Right cardiac atrium (tissue), 5 donors: ENCODE measurements at regions not wholly inside any gene's neighbourhood (a gene's known extent, or its start where the extent isn't known, plus 50 kb on each side); places are given as distances from the start of the nearest gene placed in this dataset.

Experiments
- ATAC-seq, 2 donors: fragments of 200-7000 bp; cut with Tn5 transposase; one replicate each; pipeline versions ENCODE4 v1.8.0 to v1.9.1; 2020; ENCODE audit warnings: moderate library complexity in 2 of 2, mild to moderate bottlenecking in 1 of 2
- DNase-seq, 3 donors: peaks; one replicate each; pipeline ENCODE4 v3.0.0-alpha.2; 2020
- H3K27ac ChIP-seq: one replicate; pipeline ENCODE4 v1.5.1; 2013; ENCODE audit warnings: mild to moderate bottlenecking, low read length, control low read depth, moderate library complexity
- H3K27me3 ChIP-seq: one replicate; pipeline ENCODE4 v1.6.1; 2013; ENCODE audit not compliant: control insufficient read depth, insufficient read depth
- H3K4me1 ChIP-seq: one replicate; pipeline ENCODE4 v1.6.1; 2013; ENCODE audit warnings: low read length; ENCODE audit not compliant: control insufficient read depth, insufficient read depth
- H3K4me3 ChIP-seq: one replicate; pipeline ENCODE4 v1.5.1; 2013; ENCODE audit warnings: low read length, control low read depth
- H3K9me3 ChIP-seq: one replicate; pipeline ENCODE4 v1.6.1; 2013; ENCODE audit warnings: low read length; ENCODE audit not compliant: control insufficient read depth
- WGBS: extraction: QIAGEN DNeasy Blood & Tissue Kit; methylation state at CpG from one replicate; pipeline ENCODE4 v1.1.7; 2013; 5-methylcytosine and 5-hydroxymethylcytosine counted together
- intact Hi-C, 4 donors: fragments of 100-400 bp; cut with DNase I; formaldehyde crosslinking; loops; one replicate each; pipeline versions ENCODE4 v1.11.0 to v1.14.0; 2022 to 2023
- donor health status: healthy with polysubstance abuse.
- donor health status: DM: no; HTN: yes; CAD: no.
- donor health status: DM: no; HTN: no; CAD: no.
- donor health status: DM: no; HTN: yes; CAD: no; lungs with severe emphysema.
- donor health status: DM: yes; HTN: yes; CAD: no.

DNA sequence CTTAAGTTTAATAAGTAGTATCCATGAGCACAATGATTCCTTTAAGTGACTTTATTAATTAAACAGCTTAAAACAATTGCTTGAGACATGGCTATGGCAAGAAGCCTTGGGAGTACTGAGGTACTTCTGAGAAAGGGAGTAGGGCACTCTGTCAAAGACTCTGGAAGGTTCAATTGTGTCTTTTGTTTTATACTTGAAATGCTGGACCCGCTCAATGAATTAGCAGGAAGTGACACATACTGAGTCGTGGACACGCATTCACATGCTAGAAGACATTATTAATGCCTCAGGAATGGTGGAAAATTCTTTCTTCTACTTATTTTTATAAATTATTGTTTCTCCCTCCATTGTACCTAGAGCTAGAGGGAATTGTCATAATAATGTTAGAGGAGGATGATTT is 347.3 kb upstream of the ZNF608 start:
- H3K27ac ChIP-seq, result no peak overlapping the region
- no peak overlapping the region for H3K4me3 ChIP-seq
- WGBS, result 58% methylated on average over 3 of the region's 3 CpGs
- H3K4me1 ChIP-seq, result no peaks in the 10 kb centered on the region
- ATAC-seq, result no peak
- no peaks in the 10 kb centered on the region for H3K27me3 ChIP-seq
- no peak for DNase-seq
- intact Hi-C loops, result no loop called here
- no peaks in the 10 kb centered on the region for H3K9me3 ChIP-seq

GRCh38 chr5:125100342-125100741 is 353.9 kb upstream of the ZNF608 start:
- 93% methylated on average over 1 of the region's 1 CpG for WGBS
- no peaks in the 10 kb centered on the region for H3K27me3 ChIP-seq
- H3K4me3 ChIP-seq, result no peak overlapping the region
- no peak overlapping the region for H3K27ac ChIP-seq
- no peaks in the 10 kb centered on the region for H3K4me1 ChIP-seq
- no peak for DNase-seq
- H3K9me3 ChIP-seq, result no peaks in the 10 kb centered on the region
- intact Hi-C loops, result no loop called here
- ATAC-seq, result no peak

GRCh38 chr5:125100951-125101350 is 354.5 kb upstream of the ZNF608 start:
- 68% methylated on average over 4 of the region's 4 CpGs for WGBS
- intact Hi-C loops, result no loop called here

GRCh38 chr5:125103459-125103858 is 357.0 kb upstream of the ZNF608 start:
- WGBS, result 81% methylated on average over 1 of the region's 1 CpG
- DNase-seq (no peak), ATAC-seq (no peak)
- Histone ChIP-seq H3K4me3 (no peak overlapping the region), H3K27ac (no peak overlapping the region), H3K9me3 (no peaks in the 10 kb centered on the region), H3K27me3 (no peaks in the 10 kb centered on the region), H3K4me1 (no peaks in the 10 kb centered on the region)
- intact Hi-C loops, result no loop called here

More at GRCh38 chr5:125100951-125101350, 354.5 kb upstream of the ZNF608 start:
- no peaks in the 10 kb centered on the region for H3K27me3 ChIP-seq
- DNase-seq (no peak), ATAC-seq (no peak)
- H3K9me3 ChIP-seq, result no peaks in the 10 kb centered on the region
- no peak overlapping the region for H3K4me3 ChIP-seq
- H3K27ac ChIP-seq, result no peak overlapping the region
- H3K4me1 ChIP-seq, result no peaks in the 10 kb centered on the region

GRCh38 chr5:125106271-125106670 is 359.8 kb upstream of the ZNF608 start:
- H3K27ac ChIP-seq, result no peak overlapping the region
- H3K4me1 ChIP-seq, result no peaks in the 10 kb centered on the region
- DNase-seq (no peak), ATAC-seq (no peak)
- H3K9me3 ChIP-seq, result no peaks in the 10 kb centered on the region
- no peak overlapping the region for H3K4me3 ChIP-seq
- WGBS, result 75% methylated on average over 1 of the region's 1 CpG
- H3K27me3 ChIP-seq, result no peaks in the 10 kb centered on the region
- intact Hi-C loops, result no loop called here

- no peaks in the 10 kb centered on the region for H3K27me3 ChIP-seq
- DNase-seq (no peak), ATAC-seq (no peak)
- no peak overlapping the region for H3K27ac ChIP-seq
- intact Hi-C loops, result no loop called here
- H3K4me3 ChIP-seq, result no peak overlapping the region
- no peaks in the 10 kb centered on the region for H3K9me3 ChIP-seq
- no peaks in the 10 kb centered on the region for H3K4me1 ChIP-seq
These were observed 360.4 kb upstream of the ZNF608 start for GRCh38 chr5:125106881-125107280.

DNA sequence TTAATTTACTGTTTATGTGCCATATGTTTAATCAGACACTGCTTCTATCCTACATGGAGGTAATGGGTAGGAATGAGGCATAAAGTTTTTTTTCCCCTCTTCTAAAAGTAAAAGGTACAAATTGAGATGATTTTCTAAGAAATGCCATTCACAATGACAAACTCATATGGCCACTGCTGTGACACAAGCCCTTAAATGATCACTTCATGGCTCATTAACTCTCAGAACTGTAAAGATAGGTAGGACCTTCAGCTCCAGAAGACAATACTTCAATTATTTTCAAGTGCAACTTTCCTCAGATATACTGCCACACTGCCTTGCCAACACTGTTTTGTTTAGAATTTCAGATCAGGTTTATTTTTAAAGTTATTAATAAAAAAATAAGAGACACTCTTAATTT is 362.9 kb upstream of the ZNF608 start:
- H3K27ac ChIP-seq, result no peak overlapping the region
- H3K4me1 ChIP-seq, result no peaks in the 10 kb centered on the region
- no peak overlapping the region for H3K4me3 ChIP-seq
- ATAC-seq, result no peak
- H3K27me3 ChIP-seq, result no peaks in the 10 kb centered on the region
- no peaks in the 10 kb centered on the region for H3K9me3 ChIP-seq
- DNase-seq, result no peak
- intact Hi-C loops, result no loop called here

GRCh38 chr5:125109816-125110215 is 363.4 kb upstream of the ZNF608 start:
- WGBS, result 57% methylated on average over 1 of the region's 1 CpG
- no peak for ATAC-seq

DNA sequence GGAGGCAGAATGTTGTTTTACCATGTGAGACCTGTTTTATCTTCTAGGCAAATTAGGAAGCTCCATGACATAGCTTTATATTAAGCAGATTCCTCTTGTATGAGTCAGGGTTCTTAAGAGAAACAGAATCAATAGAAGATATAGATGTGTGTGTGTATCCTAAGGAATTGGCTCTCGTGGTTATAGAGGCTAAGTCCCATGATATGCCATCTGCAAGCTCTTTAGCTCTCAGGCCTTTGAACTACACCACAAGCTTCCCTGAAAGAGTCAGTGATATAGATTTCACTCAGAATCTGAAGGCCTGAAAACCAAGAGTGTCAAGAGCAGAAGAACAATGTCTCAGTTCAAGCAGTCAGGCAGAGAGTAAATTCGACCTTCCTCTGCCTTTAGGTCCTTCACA is 365.8 kb upstream of the ZNF608 start:
- H3K4me3 ChIP-seq, result no peak overlapping the region
- 90% methylated on average over 2 of the region's 2 CpGs for WGBS
- no peaks in the 10 kb centered on the region for H3K9me3 ChIP-seq
- ATAC-seq (no peak), DNase-seq (no peak)
- H3K27ac ChIP-seq, result no peak overlapping the region
- no peaks in the 10 kb centered on the region for H3K4me1 ChIP-seq
- H3K27me3 ChIP-seq, result no peaks in the 10 kb centered on the region
- intact Hi-C loops, result no loop called here

More at GRCh38 chr5:125109816-125110215, 363.4 kb upstream of the ZNF608 start:
- DNase-seq, result peak in 1 of 3 donors; percentile 13
- intact Hi-C loops, result no loop called here
- Histone ChIP-seq H3K4me1 (no peaks in the 10 kb centered on the region), H3K27me3 (no peaks in the 10 kb centered on the region), H3K27ac (no peak overlapping the region), H3K9me3 (no peaks in the 10 kb centered on the region), H3K4me3 (no peak overlapping the region)

GRCh38 chr5:125113328-125113727 is 366.9 kb upstream of the ZNF608 start:
- intact Hi-C loops, result no loop called here
- 81% methylated on average over 2 of the region's 2 CpGs for WGBS
- ATAC-seq, result no peak

DNA sequence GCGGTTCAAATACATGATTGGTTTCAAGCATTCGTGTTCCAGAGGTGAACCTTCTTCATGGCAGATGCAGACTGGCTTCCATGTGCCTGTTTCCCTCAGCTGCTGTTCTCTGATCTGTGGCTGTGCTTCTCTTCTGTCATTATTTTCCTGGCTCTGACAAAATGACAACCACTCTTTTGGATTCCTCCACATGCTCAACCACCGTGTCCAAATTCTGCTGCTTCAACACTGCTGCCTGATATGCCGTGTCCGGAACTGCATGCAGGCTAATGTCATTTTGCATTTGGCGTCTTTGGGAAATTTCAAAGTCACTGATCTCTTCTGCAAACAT is 368.7 kb upstream of the ZNF608 start:
- no peaks in the 10 kb centered on the region for H3K27me3 ChIP-seq
- intact Hi-C loops, result no loop called here
- no peaks in the 10 kb centered on the region for H3K4me1 ChIP-seq
- no peak overlapping the region for H3K27ac ChIP-seq
- H3K9me3 ChIP-seq, result no peaks in the 10 kb centered on the region
- H3K4me3 ChIP-seq, result no peak overlapping the region
- DNase-seq (no peak), ATAC-seq (no peak)
- 83% methylated on average over 6 of the region's 6 CpGs for WGBS

More at GRCh38 chr5:125113328-125113727, 366.9 kb upstream of the ZNF608 start:
- DNase-seq, result no peak
- Histone ChIP-seq H3K27me3 (no peaks in the 10 kb centered on the region), H3K4me3 (no peak overlapping the region), H3K9me3 (no peaks in the 10 kb centered on the region), H3K27ac (no peak overlapping the region), H3K4me1 (no peaks in the 10 kb centered on the region)

- H3K27ac ChIP-seq, result no peak overlapping the region
- H3K4me3 ChIP-seq, result no peak overlapping the region
- no peak for ATAC-seq
- H3K4me1 ChIP-seq, result no peaks in the 10 kb centered on the region
- H3K27me3 ChIP-seq, result no peaks in the 10 kb centered on the region
- intact Hi-C loops, result no loop called here
- no peaks in the 10 kb centered on the region for H3K9me3 ChIP-seq
- 81% methylated on average over 6 of the region's 6 CpGs for WGBS
- peak in 1 of 3 donors; percentile 9 for DNase-seq
These were observed 371.1 kb upstream of the ZNF608 start for GRCh38 chr5:125117566-125117965.
